ENCODE measurements at regions not wholly inside any gene's neighbourhood (a gene's known extent, or its start where the extent isn't known, plus 50 kb on each side); places are given as distances from the start of the nearest gene placed in this dataset.

DNA sequence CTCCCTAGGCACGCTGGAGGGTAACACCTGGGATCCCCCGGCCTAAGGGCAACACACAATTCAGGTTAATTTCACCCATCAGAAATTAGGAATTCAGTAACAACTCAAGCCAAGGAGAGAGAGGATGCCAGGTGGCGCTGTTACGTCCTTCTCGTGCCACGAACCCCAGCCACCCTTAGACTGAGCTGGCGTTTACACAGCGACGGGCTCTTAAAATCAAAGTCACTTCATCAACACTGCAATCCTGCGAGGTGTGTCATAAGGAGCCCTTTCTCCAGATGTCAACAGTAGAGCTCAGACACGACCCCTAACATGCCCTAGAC lies 110.6 kb upstream of the TMEM132D start:
- H4K20me1 ChIP-seq = no peaks in the 10 kb centered on the region
- H3K36me3 ChIP-seq = no peaks in the 10 kb centered on the region
- H3K4me2 ChIP-seq = no peak overlapping the region
- peaks cover 0 to 34% (median 21%) of the 10 kb centered on the region in 10 experiments; a peak in 13 of 20 replicates for H3K4me1 ChIP-seq
- H3K9ac ChIP-seq = no peak overlapping the region
- H3K9me3 ChIP-seq (replicated peaks in 1 of 11) = no peaks in the 10 kb centered on the region
- no peak overlapping the region for H3K4me3 ChIP-seq
- no peak overlapping the region for H3K27ac ChIP-seq
- peaks cover 0 to 11% (median 8%) of the 10 kb centered on the region in 11 experiments; a peak in 9 of 22 replicates for H3K27me3 ChIP-seq
- no peak for TF ChIP-seq Cebpa-rat (IDR thresholded peaks at IDR 0.05)

DNA sequence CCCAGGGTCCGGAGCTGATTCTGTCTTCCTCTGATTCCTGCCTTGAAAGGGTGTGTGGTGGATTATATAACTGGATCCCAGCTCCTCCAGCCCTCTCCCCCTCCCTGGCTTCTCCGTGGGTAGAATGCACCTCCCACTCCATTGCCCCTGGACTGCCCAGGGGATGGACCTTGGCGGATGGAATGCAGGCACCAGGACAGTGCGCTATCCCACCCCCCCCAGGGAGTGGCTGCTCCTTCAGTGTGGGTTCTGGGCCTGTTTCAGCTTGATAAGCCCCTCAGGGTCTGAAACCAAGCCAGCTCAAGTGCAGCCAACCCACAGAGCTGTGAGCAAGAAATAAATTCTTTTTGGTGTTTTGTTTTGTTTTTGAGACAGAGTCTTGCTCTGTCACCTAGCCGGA lies 112.4 kb upstream of the TMEM132D start:
- no peaks in the 10 kb centered on the region for H4K20me1 ChIP-seq
- no peak for TF ChIP-seq Cebpa-rat (IDR thresholded peaks at IDR 0.05)
- H3K27ac ChIP-seq = no peak overlapping the region
- H3K4me3 ChIP-seq = no peak overlapping the region
- peaks cover 0 to 22% (median 14%) of the 10 kb centered on the region in 10 experiments; a peak in 9 of 20 replicates for H3K4me1 ChIP-seq
- H3K9ac ChIP-seq = no peak overlapping the region
- H3K36me3 ChIP-seq = no peaks in the 10 kb centered on the region
- H3K4me2 ChIP-seq = no peak overlapping the region
- no peaks in the 10 kb centered on the region for H3K9me3 ChIP-seq (replicated peaks in 1 of 11)
- H3K27me3 ChIP-seq = peaks cover 0 to 11% (median 8%) of the 10 kb centered on the region in 11 experiments; a peak in 9 of 22 replicates

DNA sequence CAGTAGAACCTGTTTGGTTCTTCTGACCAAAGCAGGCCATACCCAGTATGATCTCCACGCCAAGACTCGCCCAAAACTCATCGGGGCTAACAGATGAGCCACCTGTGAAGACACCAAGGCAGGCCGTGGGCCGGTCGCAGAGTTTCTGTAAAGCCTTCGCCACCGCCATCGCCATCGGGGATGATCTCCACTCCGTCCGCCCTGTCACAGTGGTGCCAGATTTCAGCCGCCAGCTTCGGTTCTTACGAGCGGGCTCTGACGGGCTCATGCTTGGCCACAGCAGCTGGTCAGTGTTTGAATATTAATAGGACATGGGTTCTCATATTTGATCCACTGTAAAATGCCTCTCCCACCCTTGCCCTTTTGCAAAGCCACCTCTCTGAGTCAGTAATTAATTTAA lies 113.2 kb upstream of the TMEM132D start:
- H3K9ac ChIP-seq = no peak overlapping the region
- no peak overlapping the region for H3K4me2 ChIP-seq
- H3K36me3 ChIP-seq = no peaks in the 10 kb centered on the region
- peaks cover 0 to 14% (median 8%) of the 10 kb centered on the region in 10 experiments; a peak in 9 of 20 replicates for H3K4me1 ChIP-seq
- H4K20me1 ChIP-seq = no peaks in the 10 kb centered on the region
- no peak overlapping the region for H3K4me3 ChIP-seq
- H3K27me3 ChIP-seq = peaks cover 0 to 11% (median 8%) of the 10 kb centered on the region in 11 experiments; a peak in 9 of 22 replicates
- no peaks in the 10 kb centered on the region for H3K9me3 ChIP-seq (replicated peaks in 1 of 11)
- no peak for TF ChIP-seq Cebpa-rat (IDR thresholded peaks at IDR 0.05)
- H3K27ac ChIP-seq = no peak overlapping the region

DNA sequence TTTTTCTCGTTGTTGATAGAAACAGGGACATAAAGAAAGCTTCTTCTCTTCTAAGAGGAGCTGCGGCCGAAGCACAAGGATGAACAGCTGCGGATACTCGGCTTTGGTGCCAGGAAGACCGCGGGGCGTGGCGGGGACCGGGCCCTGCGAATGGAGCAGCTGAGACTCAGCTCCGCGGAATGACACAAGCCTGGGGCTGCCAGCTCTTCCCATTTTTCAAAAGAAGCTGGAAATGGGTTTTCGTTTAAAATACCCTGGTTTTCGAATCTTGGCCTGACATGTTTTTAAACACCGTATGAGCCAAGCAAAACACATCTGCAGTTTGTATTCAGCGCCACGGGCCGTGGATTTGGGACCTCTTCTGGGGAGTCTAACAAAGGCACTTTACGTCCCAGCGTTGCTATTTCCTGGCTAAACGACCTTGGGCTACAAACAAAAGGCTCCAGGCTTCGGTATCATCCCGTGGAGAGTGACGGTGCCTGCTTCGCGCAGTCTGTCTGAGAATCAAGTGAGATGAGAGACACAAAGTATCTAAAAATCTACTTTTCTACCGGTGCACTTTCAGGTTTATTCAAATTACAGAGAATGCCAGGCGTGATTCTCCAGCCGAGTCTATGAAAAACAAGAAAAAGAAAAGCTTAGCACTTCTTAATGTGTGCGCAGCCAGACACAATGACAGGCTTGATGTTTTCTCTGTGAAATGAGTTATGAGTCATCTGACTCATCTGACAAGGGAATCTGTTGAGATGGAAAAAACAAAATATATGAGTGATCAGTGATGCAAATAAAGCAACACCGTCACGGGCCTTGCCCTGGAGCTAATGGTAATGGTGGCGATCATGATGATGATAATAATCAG lies 114.0 kb upstream of the TMEM132D start:
- Histone ChIP-seq H4K20me1 (no peaks in the 10 kb centered on the region), H3K9me3 (replicated peaks in 1 of 11) (no peaks in the 10 kb centered on the region), H3K9ac (no peak overlapping the region), H3K4me3 (no peak overlapping the region), H3K36me3 (no peaks in the 10 kb centered on the region), H3K27ac (no peak overlapping the region), H3K4me2 (peak overlapping the region in 4 of 11 experiments; percentile 2 to 28 (median 14); a peak in 2 of 22 replicates), H3K4me1 (peaks cover 0 to 8% (median 3%) of the 10 kb centered on the region in 10 experiments; a peak in 8 of 20 replicates), H3K27me3 (peaks cover 0 to 11% (median 8%) of the 10 kb centered on the region in 11 experiments; a peak in 9 of 22 replicates)
- no peak for TF ChIP-seq Cebpa-rat (IDR thresholded peaks at IDR 0.05)

DNA sequence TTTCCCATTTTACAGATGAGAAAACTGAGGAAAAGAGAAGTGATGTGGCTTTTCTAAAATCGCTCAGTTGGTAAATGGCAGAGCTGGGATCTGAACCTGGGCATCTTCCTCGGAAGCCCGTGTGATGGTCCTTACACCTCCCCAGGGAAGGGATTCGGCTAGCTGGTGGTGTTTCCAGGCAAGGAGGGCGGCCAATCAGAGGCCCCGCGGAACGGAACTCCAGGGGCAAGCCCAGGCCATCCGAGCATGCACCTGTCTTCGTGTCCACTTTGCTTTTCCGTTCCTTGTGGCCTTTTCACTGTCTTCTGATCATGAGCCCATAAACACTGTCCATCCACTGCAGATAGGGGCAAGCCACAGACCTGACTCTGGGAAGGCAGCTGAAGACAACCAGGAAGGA lies 114.8 kb upstream of the TMEM132D start:
- peaks cover 0 to 4% (median 3%) of the 10 kb centered on the region in 11 experiments; a peak in 7 of 22 replicates for H3K27me3 ChIP-seq
- no peaks in the 10 kb centered on the region for H3K9me3 ChIP-seq (replicated peaks in 1 of 11)
- no peaks in the 10 kb centered on the region for H3K36me3 ChIP-seq
- peaks cover 0 to 8% (median 3%) of the 10 kb centered on the region in 10 experiments; a peak in 8 of 20 replicates for H3K4me1 ChIP-seq
- no peaks in the 10 kb centered on the region for H4K20me1 ChIP-seq
- no peak for TF ChIP-seq Cebpa-rat (IDR thresholded peaks at IDR 0.05)
- H3K9ac ChIP-seq = no peak overlapping the region
- no peak overlapping the region for H3K4me3 ChIP-seq
- no peak overlapping the region for H3K27ac ChIP-seq
- no peak overlapping the region for H3K4me2 ChIP-seq

DNA sequence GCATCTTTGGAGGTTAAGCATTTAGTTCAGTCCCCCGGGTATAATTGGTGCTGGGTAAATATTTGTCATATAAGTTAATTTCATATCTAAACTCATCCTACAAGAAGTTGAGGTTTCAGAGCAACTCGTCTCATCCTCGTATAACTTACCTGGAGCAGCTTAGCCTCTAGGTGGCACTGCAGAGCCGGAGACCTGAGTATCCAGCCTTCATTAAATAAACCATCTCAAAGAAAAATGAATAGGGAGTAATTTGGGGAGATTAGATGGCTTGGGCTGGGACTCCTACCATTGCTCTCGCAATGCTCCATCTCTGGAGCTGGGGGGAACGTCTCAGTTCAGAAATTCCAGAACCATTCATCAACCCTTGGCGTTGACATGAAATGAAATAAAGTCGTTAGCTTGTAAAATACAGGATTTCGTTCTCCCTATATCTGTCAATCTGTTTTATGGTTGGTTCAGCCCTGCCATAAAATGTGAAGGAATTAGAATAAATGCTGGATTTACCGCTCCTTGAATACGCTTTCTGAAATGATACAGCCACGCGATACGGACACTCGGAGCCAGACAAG lies 122.9 kb upstream of the TMEM132D start:
- Histone ChIP-seq H3K9ac (no peak overlapping the region), H3K27ac (no peak overlapping the region), H3K4me3 (no peak overlapping the region), H3K27me3 (no peaks in the 10 kb centered on the region), H3K9me3 (replicated peaks in 1 of 11) (no peaks in the 10 kb centered on the region), H4K20me1 (peaks cover 0 to 10% (median 0%) of the 10 kb centered on the region in 11 experiments; a peak in 2 of 22 replicates), H3K4me2 (no peak overlapping the region), H3K4me1 (no peaks in the 10 kb centered on the region), H3K36me3 (no peaks in the 10 kb centered on the region)
- no peak for TF ChIP-seq Cebpa-rat (IDR thresholded peaks at IDR 0.05)

DNA sequence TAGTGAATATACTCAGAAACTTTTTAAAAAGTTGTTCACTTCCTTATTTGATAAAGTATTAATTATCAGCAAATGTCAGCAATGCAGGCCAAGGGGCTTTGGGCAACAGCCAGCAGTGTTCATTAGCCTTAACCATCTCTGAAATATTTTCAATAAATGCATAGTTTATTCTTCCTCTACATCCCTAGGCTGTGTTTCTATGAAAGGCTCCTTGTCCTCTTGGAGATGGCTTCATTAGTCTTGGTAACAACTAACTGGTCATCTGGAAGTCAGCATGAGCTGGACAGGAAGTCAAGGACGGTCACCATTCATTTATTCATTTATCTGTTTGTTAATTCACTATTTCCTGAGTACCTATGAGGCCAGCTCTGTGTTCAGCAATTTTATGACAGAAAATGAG lies 124.0 kb upstream of the TMEM132D start:
- H3K27me3 ChIP-seq = no peaks in the 10 kb centered on the region
- no peaks in the 10 kb centered on the region for H3K4me1 ChIP-seq
- H3K36me3 ChIP-seq = no peaks in the 10 kb centered on the region
- no peak overlapping the region for H3K4me3 ChIP-seq
- H3K4me2 ChIP-seq = no peak overlapping the region
- no peak overlapping the region for H3K9ac ChIP-seq
- no peak for TF ChIP-seq Cebpa-rat (IDR thresholded peaks at IDR 0.05)
- H3K27ac ChIP-seq = no peak overlapping the region
- H3K9me3 ChIP-seq (replicated peaks in 1 of 11) = no peaks in the 10 kb centered on the region
- peaks cover 0 to 10% (median 0%) of the 10 kb centered on the region in 11 experiments; a peak in 2 of 22 replicates for H4K20me1 ChIP-seq

DNA sequence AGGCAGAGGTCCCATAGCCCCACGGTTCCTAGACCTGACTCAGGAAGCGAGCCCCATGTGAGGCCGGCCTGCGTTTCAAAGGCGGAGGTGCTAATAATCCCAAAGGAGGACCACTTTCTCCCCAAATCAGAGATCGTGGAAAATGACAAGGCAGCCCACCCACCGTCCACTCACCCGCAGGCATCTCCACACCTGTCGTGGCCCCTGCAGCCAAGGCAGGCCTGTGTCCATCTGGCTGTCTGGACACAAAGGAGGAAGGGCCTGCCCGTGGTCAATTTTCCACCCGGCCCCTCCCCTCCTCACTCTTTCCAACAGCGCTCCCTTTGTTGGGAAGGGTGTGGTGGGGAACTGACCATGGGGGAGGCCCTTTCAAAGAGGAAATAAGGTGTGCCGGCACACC lies 125.3 kb upstream of the TMEM132D start:
- Histone ChIP-seq H3K4me2 (no peak overlapping the region), H3K9me3 (replicated peaks in 1 of 11) (no peaks in the 10 kb centered on the region), H3K36me3 (no peaks in the 10 kb centered on the region), H3K4me3 (no peak overlapping the region), H3K27me3 (no peaks in the 10 kb centered on the region), H3K4me1 (peaks cover 0 to 7% (median 0%) of the 10 kb centered on the region in 10 experiments; a peak in 3 of 20 replicates), H3K27ac (no peak overlapping the region), H3K9ac (no peak overlapping the region), H4K20me1 (peaks cover 0 to 10% (median 0%) of the 10 kb centered on the region in 11 experiments; a peak in 2 of 22 replicates)
- TF ChIP-seq Cebpa-rat (IDR thresholded peaks at IDR 0.05) = no peak

DNA sequence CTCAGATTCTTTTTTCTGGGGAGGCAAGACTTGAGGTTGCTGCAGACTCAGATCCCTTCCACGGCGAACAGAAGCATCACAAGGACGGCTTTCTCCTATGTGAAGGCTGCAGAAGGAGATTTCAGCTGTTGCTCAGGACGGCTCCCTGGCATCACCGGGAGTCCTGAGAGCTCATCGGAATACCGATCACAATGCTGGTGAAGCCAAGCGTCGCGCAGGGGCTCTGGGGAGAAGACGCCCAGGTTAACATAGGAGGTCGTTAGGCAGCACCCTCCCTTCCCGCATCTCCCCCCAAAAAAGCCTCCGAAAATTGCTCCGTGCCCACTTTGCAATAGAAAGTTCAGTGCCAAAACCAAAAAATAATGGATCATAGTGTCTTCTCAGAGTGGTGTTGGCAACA lies 127.2 kb upstream of the TMEM132D start:
- no peaks in the 10 kb centered on the region for H3K27me3 ChIP-seq
- no peaks in the 10 kb centered on the region for H3K9me3 ChIP-seq (replicated peaks in 1 of 11)
- H3K27ac ChIP-seq = no peak overlapping the region
- H3K4me1 ChIP-seq = peaks cover 0 to 7% (median 0%) of the 10 kb centered on the region in 10 experiments; a peak in 3 of 20 replicates
- no peak overlapping the region for H3K9ac ChIP-seq
- no peak overlapping the region for H3K4me2 ChIP-seq
- no peak overlapping the region for H3K4me3 ChIP-seq
- TF ChIP-seq Cebpa-rat (IDR thresholded peaks at IDR 0.05) = no peak
- no peaks in the 10 kb centered on the region for H3K36me3 ChIP-seq
- peaks cover 0 to 10% (median 0%) of the 10 kb centered on the region in 11 experiments; a peak in 2 of 22 replicates for H4K20me1 ChIP-seq
